Ascending aorta (tissue), 2 donors: ENCODE measurements at regions not wholly inside any gene's neighbourhood (a gene's known extent, or its start where the extent isn't known, plus 50 kb on each side); places are given as distances from the start of the nearest gene placed in this dataset.
A peak's percentile ranks its signal among the peaks of the same experiment; 100 is the strongest.
"Not testable (repeated sequence)": the region's sequence is repeated elsewhere in the genome, so short reads cannot be mapped to it uniquely, and the experiment has no call there.

ENCODE experiments used
- DNase-seq, 2 donors: peaks; one replicate each; pipeline ENCODE4 v3.0.0-alpha.2; 2019; ENCODE audit warnings: low spot score in 2 of 2
- H3K27ac ChIP-seq, 2 donors: fragments of 200-600 bp; sonication (generic); one replicate each; pipeline ENCODE4 v1.5.1; 2016 to 2017; ENCODE audit warnings: mild to moderate bottlenecking in 1 of 2
- H3K27me3 ChIP-seq: fragments of 200-600 bp; sonication (generic); one replicate; pipeline ENCODE4 v1.5.1; 2017
- H3K36me3 ChIP-seq, 2 donors: fragments of 200-600 bp; sonication (generic); one replicate each; pipeline ENCODE4 v1.5.1; 2016
- H3K4me1 ChIP-seq, 2 donors: fragments of 200-600 bp; sonication (generic); one replicate each; pipeline ENCODE4 v1.5.1; 2016 to 2017; ENCODE audit warnings: mild to moderate bottlenecking in 1 of 2
- H3K4me3 ChIP-seq, 2 donors: fragments of 200-600 bp; sonication (generic); one replicate each; pipeline ENCODE4 v1.5.1; 2016 to 2017; ENCODE audit warnings: mild to moderate bottlenecking in 1 of 2
- H3K9me3 ChIP-seq, 2 donors: fragments of 200-600 bp; sonication (generic); one replicate each; pipeline ENCODE4 v1.5.1; 2016
- intact Hi-C: fragments of 100-400 bp; cut with DNase I; formaldehyde crosslinking; loops from one replicate; pipeline ENCODE4 v1.15.1; 2023
- TF ChIP-seq, protein P1 (sequence below), 3 experiments: fragments of 200-600 bp in 2 of 3; fragments of 450-650 bp in 1 of 3; sonication (generic) in 2 of 3; IDR thresholded peaks; one replicate each; pipeline ENCODE4 v1.5.1; 2016 to 2019; ENCODE audit warnings: antibody characterized with exemption in 3 of 3, mild to moderate bottlenecking in 1 of 3, moderate library complexity in 1 of 3

GRCh38 chr18:79590191-79591031, 89.2 kb upstream of the CTDP1 start:
- intact Hi-C loops, result no loop called here

DNA sequence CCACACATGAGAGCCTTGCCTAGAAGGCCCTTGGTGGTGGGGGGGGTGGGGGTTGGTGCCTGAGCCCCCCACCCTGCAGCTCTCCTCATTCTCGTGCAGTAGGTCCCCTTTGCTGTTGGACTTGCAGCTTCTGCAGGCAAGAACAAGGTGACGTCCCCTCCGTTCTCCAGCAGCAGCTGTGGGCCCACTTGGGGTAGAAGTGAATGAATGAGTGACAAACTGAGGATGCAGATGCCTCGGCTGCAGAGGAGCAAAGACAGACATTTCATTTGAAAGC, 88.6 kb upstream of the CTDP1 start:
- TF ChIP-seq, protein P1, sequence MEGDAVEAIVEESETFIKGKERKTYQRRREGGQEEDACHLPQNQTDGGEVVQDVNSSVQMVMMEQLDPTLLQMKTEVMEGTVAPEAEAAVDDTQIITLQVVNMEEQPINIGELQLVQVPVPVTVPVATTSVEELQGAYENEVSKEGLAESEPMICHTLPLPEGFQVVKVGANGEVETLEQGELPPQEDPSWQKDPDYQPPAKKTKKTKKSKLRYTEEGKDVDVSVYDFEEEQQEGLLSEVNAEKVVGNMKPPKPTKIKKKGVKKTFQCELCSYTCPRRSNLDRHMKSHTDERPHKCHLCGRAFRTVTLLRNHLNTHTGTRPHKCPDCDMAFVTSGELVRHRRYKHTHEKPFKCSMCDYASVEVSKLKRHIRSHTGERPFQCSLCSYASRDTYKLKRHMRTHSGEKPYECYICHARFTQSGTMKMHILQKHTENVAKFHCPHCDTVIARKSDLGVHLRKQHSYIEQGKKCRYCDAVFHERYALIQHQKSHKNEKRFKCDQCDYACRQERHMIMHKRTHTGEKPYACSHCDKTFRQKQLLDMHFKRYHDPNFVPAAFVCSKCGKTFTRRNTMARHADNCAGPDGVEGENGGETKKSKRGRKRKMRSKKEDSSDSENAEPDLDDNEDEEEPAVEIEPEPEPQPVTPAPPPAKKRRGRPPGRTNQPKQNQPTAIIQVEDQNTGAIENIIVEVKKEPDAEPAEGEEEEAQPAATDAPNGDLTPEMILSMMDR (IDR thresholded peaks at IDR 0.05), result no peak

More at GRCh38 chr18:79590191-79591031, 89.2 kb upstream of the CTDP1 start:
- H3K4me3 ChIP-seq, result no peak overlapping the region
- DNase-seq, result no peak
- no peaks in the 10 kb centered on the region for H3K27me3 ChIP-seq
- peak overlapping the region; percentile 94 to 95 for H3K27ac ChIP-seq
- H3K36me3 ChIP-seq, result no peaks in the 10 kb centered on the region
- H3K9me3 ChIP-seq, result peaks cover 4 to 18% of the 10 kb centered on the region in 2 donors
- TF ChIP-seq, protein P1 (IDR thresholded peaks at IDR 0.05), result no peak
- H3K4me1 ChIP-seq, result peaks cover 11 to 28% of the 10 kb centered on the region in 2 donors

DNA sequence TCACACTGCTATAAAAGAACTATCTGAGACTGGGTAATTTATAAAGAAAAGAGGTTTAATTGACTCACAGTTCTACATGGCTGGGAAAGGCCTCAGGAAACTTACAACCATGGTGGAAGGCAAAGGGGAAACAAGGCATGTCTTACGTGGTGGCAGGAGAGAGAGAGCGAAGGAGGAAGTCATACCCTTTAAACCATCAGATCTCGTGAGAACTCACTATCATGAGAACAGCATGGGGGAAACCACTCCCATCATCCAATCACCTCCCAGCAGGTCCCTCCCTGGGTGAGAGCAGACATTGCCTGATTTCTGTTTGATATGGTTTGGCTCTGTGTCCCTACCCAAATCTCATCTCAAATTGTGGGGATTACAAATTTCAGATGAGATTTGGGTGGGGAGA, 86.9 kb upstream of the CTDP1 start:
- H3K4me3 ChIP-seq, intact Hi-C loops, H3K36me3 ChIP-seq, H3K27me3 ChIP-seq, DNase-seq, H3K27ac ChIP-seq: not testable (repeated sequence)
- peaks cover 8 to 18% of the 10 kb centered on the region in 2 donors for H3K9me3 ChIP-seq
- peaks cover 3 to 20% of the 10 kb centered on the region in 2 donors for H3K4me1 ChIP-seq

More for the DNA sequence above, 88.6 kb upstream of the CTDP1 start:
- Histone ChIP-seq H3K4me1 (peaks cover 11 to 28% of the 10 kb centered on the region in 2 donors), H3K36me3 (no peaks in the 10 kb centered on the region), H3K4me3 (no peak overlapping the region), H3K27ac (no peak overlapping the region), H3K9me3 (peaks cover 4 to 18% of the 10 kb centered on the region in 2 donors), H3K27me3 (no peaks in the 10 kb centered on the region)
- intact Hi-C loops, result no loop called here
- no peak for DNase-seq

- no peak for DNase-seq
- Histone ChIP-seq H3K27ac (no peak overlapping the region), H3K4me1 (no peaks in the 10 kb centered on the region), H3K27me3 (no peaks in the 10 kb centered on the region), H3K36me3 (no peaks in the 10 kb centered on the region), H3K9me3 (peaks cover 8 to 18% of the 10 kb centered on the region in 2 donors), H3K4me3 (no peak overlapping the region)
- intact Hi-C loops, result no loop called here
- TF ChIP-seq, protein P1 (IDR thresholded peaks at IDR 0.05), result no peak
These were observed 83.7 kb upstream of the CTDP1 start for GRCh38 chr18:79595876-79596374.

DNA sequence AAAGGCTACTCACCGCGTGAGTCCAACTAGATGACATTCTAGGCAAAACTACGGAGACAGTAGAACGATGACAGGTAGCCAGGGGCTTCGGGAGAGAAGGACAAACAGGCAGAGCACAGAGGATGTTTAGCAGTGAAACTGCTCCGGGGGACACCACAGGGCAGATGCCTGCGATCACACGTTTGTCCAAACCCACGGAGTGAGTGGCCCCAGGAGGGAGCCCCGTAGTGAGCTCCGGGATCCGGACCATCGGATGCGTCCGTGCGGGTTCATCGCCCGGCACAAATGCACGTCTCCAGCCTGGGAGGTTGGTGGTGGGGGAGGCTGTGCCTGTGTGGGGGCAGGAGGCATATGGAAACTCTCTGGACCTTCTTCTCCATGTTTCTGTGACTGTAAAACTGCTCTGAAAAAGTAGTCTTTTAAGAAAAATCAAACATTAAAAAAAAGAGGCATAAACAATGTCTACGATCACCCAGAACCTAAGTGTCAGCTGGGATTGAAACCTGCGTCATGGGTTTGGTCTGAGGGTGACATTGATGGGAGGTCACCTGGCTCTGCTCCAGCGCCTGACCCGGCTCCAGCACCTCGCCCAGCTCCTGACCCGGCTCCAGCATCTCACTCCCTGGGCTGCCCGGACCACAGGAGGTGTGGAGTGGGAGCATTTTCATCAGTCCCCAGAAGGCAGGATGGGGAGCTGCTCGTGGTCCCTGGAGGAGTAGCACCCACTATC, 83.0 kb upstream of the CTDP1 start:
- intact Hi-C loops, result no loop called here
- DNase-seq, result no peak

More for the DNA sequence above, 83.0 kb upstream of the CTDP1 start:
- TF ChIP-seq, protein P1 (IDR thresholded peaks at IDR 0.05), result no peak
- no peaks in the 10 kb centered on the region for H3K27me3 ChIP-seq
- no peaks in the 10 kb centered on the region for H3K36me3 ChIP-seq
- H3K4me3 ChIP-seq, result no peak overlapping the region
- no peak overlapping the region for H3K27ac ChIP-seq
- peaks cover 8 to 18% of the 10 kb centered on the region in 2 donors for H3K9me3 ChIP-seq
- H3K4me1 ChIP-seq, result no peaks in the 10 kb centered on the region
